Adrenal gland (tissue), 9 donors: ENCODE measurements at regions not wholly inside any gene's neighbourhood (a gene's known extent, or its start where the extent isn't known, plus 50 kb on each side); places are given as distances from the start of the nearest gene placed in this dataset.
"Not testable (repeated sequence)": the region's sequence is repeated elsewhere in the genome, so short reads cannot be mapped to it uniquely, and the experiment has no call there.

Source experiments
- DNase-seq, 7 donors: peaks; one replicate each; pipeline ENCODE4 v3.0.0-alpha.2; 2019 to 2020
- H3K27ac ChIP-seq, 5 donors: fragments of 200-600 bp; sonication (generic) in 4 of 5; 1 replicate in 3 of 5; 2 replicates in 2 of 5; pipeline versions ENCODE4 v1.5.1 to v1.8.0; 2016 to 2020; ENCODE audit warnings: mild to moderate bottlenecking in 1 of 5
- H3K27me3 ChIP-seq: fragments of 200-600 bp; 2 replicates; pipeline ENCODE4 v1.8.0; 2021
- H3K36me3 ChIP-seq, 2 donors: fragments of 200-600 bp; replicated peaks in 1 of 2; 1 replicate in 1 of 2; 2 replicates in 1 of 2; pipeline versions ENCODE4 v1.5.1 to v1.8.0; 2018 to 2022
- H3K4me1 ChIP-seq, 2 donors: fragments of 200-600 bp; replicated peaks in 1 of 2; 1 replicate in 1 of 2; 2 replicates in 1 of 2; pipeline versions ENCODE4 v1.5.1 to v1.8.0; 2018 to 2021
- H3K4me3 ChIP-seq, 4 donors: fragments of 200-600 bp; sonication (generic) in 3 of 4; one replicate each; pipeline ENCODE4 v1.5.1; 2016 to 2018
- H3K9me3 ChIP-seq, 3 donors: fragments of 200-600 bp; sonication (generic) in 1 of 3; replicated peaks in 1 of 3; 1 replicate in 2 of 3; 2 replicates in 1 of 3; pipeline versions ENCODE4 v1.5.1 to v1.8.0; 2016 to 2021
- CTCF ChIP-seq, 6 experiments: fragments of 450-650 bp in 4 of 6; fragments of 200-600 bp in 2 of 6; sonication (generic) in 1 of 6; IDR thresholded peaks; 1 replicate in 5 of 6; 2 replicates in 1 of 6; pipeline versions ENCODE4 v1.5.1 to v1.8.0; 2016 to 2021; ENCODE audit warnings: antibody characterized with exemption in 6 of 6, mild to moderate bottlenecking in 2 of 6, moderate library complexity in 1 of 6
- POLR2A ChIP-seq, 2 donors: fragments of 450-650 bp; IDR thresholded peaks; one replicate each; pipeline ENCODE4 v1.6.1; 2017; ENCODE audit warnings: antibody characterized with exemption in 2 of 2, mild to moderate bottlenecking in 2 of 2, moderate library complexity in 1 of 2
- WGBS, 4 donors: extraction: QIAGEN DNeasy Blood & Tissue Kit in 2 of 4; methylation state at CpG; one replicate each; pipeline versions ENCODE4 v1.1.5 to v1.1.7; 2013 to 2017; 5-methylcytosine and 5-hydroxymethylcytosine counted together
- intact Hi-C, 2 donors: fragments of 100-400 bp; cut with DNase I; formaldehyde crosslinking; loops; one replicate each; pipeline versions ENCODE4 v1.14.1 to v1.15.0; 2022 to 2023
- donor health status: healthy with polysubstance abuse.
- donor health status: Bipolar disorder and iron deficiency.
- donor health status: DM: yes; HTN: yes; CAD: no.
- donor health status: DM: no; HTN: no; CAD: no.
- donor health status: DM: no; HTN: no; CAD: no.

GRCh38 chr21:32829504-32829903 is 57.9 kb upstream of the PAXBP1 start:
- intact Hi-C loops: loop anchor here in 1 of 2 donors (10.0 kb wide), 1 partner anchor 175 kb away; no protein-coding TSS in a partner anchor
- Histone ChIP-seq H3K9me3 (no peaks in the 10 kb centered on the region), H3K27me3 (no peaks in the 10 kb centered on the region), H3K4me3 (no peak overlapping the region), H3K4me1 (no peaks in the 10 kb centered on the region), H3K27ac (no peak overlapping the region), H3K36me3 (no peaks in the 10 kb centered on the region)
- WGBS, 4 donors: 91 to 100% (median 94%) methylated on average over 2 of the region's 2 CpGs
- no peak for DNase-seq
- no peak for TF ChIP-seq POLR2A (IDR thresholded peaks at IDR 0.05)
- TF ChIP-seq CTCF (IDR thresholded peaks at IDR 0.05): no peak

GRCh38 chr21:32831779-32832178 is 60.2 kb upstream of the PAXBP1 start:
- not testable (repeated sequence) for H3K27me3 ChIP-seq, H3K4me3 ChIP-seq, DNase-seq, H3K27ac ChIP-seq, H3K36me3 ChIP-seq, H3K4me1 ChIP-seq, H3K9me3 ChIP-seq
- WGBS, 4 donors: 84 to 91% (median 87%) methylated on average over 10 of the region's 10 CpGs
- intact Hi-C loops: loop anchor here in 1 of 2 donors (10.0 kb wide), 1 partner anchor 363 kb away; no protein-coding TSS in a partner anchor

- no peak for DNase-seq
Measured at GRCh38 chr21:32834211-32834915, 62.8 kb upstream of the PAXBP1 start.

GRCh38 chr21:32834916-32835235 is 63.3 kb upstream of the PAXBP1 start:
- Histone ChIP-seq H3K36me3 (no peaks in the 10 kb centered on the region), H3K4me1 (no peaks in the 10 kb centered on the region), H3K4me3 (no peak overlapping the region), H3K9me3 (no peaks in the 10 kb centered on the region), H3K27me3 (no peaks in the 10 kb centered on the region), H3K27ac (no peak overlapping the region)
- intact Hi-C loops: loop anchor here in 1 of 2 donors (10.0 kb wide), 1 partner anchor 360 kb away; no protein-coding TSS in a partner anchor
- TF ChIP-seq POLR2A (IDR thresholded peaks at IDR 0.05) (no peak), CTCF (IDR thresholded peaks at IDR 0.05) (no peak)
- WGBS, 4 donors: 70 to 92% (median 80%) methylated on average over 5 of the region's 5 CpGs
- no peak for DNase-seq

More at GRCh38 chr21:32834211-32834915, 62.8 kb upstream of the PAXBP1 start:
- Histone ChIP-seq H3K4me3 (no peak overlapping the region), H3K4me1 (no peaks in the 10 kb centered on the region), H3K36me3 (no peaks in the 10 kb centered on the region), H3K27me3 (no peaks in the 10 kb centered on the region), H3K9me3 (no peaks in the 10 kb centered on the region), H3K27ac (no peak overlapping the region)
- intact Hi-C loops: loop anchor here in 1 of 2 donors (10.0 kb wide), 1 partner anchor 360 kb away; no protein-coding TSS in a partner anchor
- WGBS, 4 donors: 81 to 88% (median 82%) methylated on average over 7 of the region's 7 CpGs
- no peak for TF ChIP-seq CTCF (IDR thresholded peaks at IDR 0.05)
- TF ChIP-seq POLR2A (IDR thresholded peaks at IDR 0.05): no peak

GRCh38 chr21:32842146-32842545 is 70.6 kb upstream of the PAXBP1 start:
- no peaks in the 10 kb centered on the region for H3K9me3 ChIP-seq
- no peaks in the 10 kb centered on the region for H3K27me3 ChIP-seq
- 86 to 94% (median 88%) methylated on average over 1 of the region's 1 CpG for WGBS, 4 donors
- H3K27ac ChIP-seq: no peak overlapping the region
- TF ChIP-seq POLR2A (IDR thresholded peaks at IDR 0.05) (no peak), CTCF (IDR thresholded peaks at IDR 0.05) (no peak)
- no peak for DNase-seq
- peaks cover 0 to 5% of the 10 kb centered on the region in 2 donors for H3K4me1 ChIP-seq
- intact Hi-C loops: no loop called here
- H3K4me3 ChIP-seq: no peak overlapping the region
- no peaks in the 10 kb centered on the region for H3K36me3 ChIP-seq
